ENCODE measurements at regions not wholly inside any gene's neighbourhood (a gene's known extent, or its start where the extent isn't known, plus 50 kb on each side); places are given as distances from the start of the nearest gene placed in this dataset.

DNA sequence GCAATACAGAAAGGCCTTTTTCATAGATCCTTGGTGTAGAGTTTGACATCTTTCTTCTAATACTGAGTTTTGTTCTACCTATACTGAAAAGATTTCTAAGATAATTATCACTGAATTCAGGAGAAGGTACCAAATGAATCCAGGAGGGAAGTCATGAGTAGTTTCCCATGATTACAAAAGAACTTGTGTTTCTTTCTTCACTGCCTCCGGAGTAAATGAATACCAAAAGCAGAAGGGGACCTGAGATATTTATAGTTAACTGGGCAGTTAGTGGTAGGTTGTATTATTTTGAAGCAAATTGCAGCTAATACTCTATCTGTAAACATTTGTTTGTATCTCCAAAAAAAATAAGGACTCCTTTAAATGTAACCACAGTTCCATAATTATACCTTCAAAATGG is 175.4 kb downstream of the SUCNR1 start (continued):
- TF ChIP-seq ATF2 (IDR thresholded peaks at IDR 0.05; ENCODE audit: low read length) = no peak
